GM23338 (cell line): ENCODE measurements at regions not wholly inside any gene's neighbourhood (a gene's known extent, or its start where the extent isn't known, plus 50 kb on each side); places are given as distances from the start of the nearest gene placed in this dataset.

Experiments used
- ATAC-seq: fragments of 200-7000 bp; cut with Tn5 transposase; 3 replicates; pipeline ENCODE4 v1.9.1; 2020
- DNase-seq: peaks from one replicate; pipeline ENCODE4 v3.0.0-alpha.2; 2015; ENCODE audit warnings: low spot score
- H2AFZ ChIP-seq: fragments of 200-600 bp; sonication (generic); 2 replicates; pipeline ENCODE4 v1.8.0; 2016; ENCODE audit warnings: antibody characterized with exemption, mild to moderate bottlenecking, moderate library complexity
- H3F3A ChIP-seq: fragments of 200-600 bp; sonication (generic); replicated peaks from 2 replicates; pipeline ENCODE4 v1.8.0; 2017; ENCODE audit warnings: antibody characterized with exemption, mixed run types, low read depth
- H3K27ac ChIP-seq: fragments of 200-600 bp; sonication (generic); 2 replicates; pipeline ENCODE4 v1.6.1; 2016; ENCODE audit warnings: low read depth
- H3K27me3 ChIP-seq: fragments of 200-600 bp; sonication (generic); 2 replicates; pipeline ENCODE4 v1.8.0; 2016; ENCODE audit warnings: mild to moderate bottlenecking, mixed run types, moderate library complexity; ENCODE audit not compliant: insufficient read depth
- H3K36me3 ChIP-seq: fragments of 200-600 bp; sonication (generic); 2 replicates; pipeline ENCODE4 v1.8.0; 2016; ENCODE audit warnings: mild to moderate bottlenecking; ENCODE audit not compliant: insufficient read depth
- H3K4me1 ChIP-seq: fragments of 200-600 bp; sonication (generic); 2 replicates; pipeline ENCODE4 v1.8.0; 2016; ENCODE audit warnings: mild to moderate bottlenecking, moderate library complexity; ENCODE audit not compliant: insufficient read depth
- H3K4me2 ChIP-seq: fragments of 200-600 bp; sonication (generic); 2 replicates; pipeline ENCODE4 v1.7.1; 2017; ENCODE audit warnings: mixed run types
- H3K4me3 ChIP-seq: fragments of 200-600 bp; sonication (generic); 2 replicates; pipeline ENCODE4 v1.6.1; 2016; ENCODE audit warnings: mixed run types
- H3K79me2 ChIP-seq: fragments of 200-600 bp; sonication (generic); replicated peaks from 2 replicates; pipeline ENCODE4 v1.8.0; 2017; ENCODE audit warnings: mild to moderate bottlenecking; ENCODE audit not compliant: insufficient read depth
- H3K9me2 ChIP-seq: fragments of 200-600 bp; sonication (generic); 2 replicates; pipeline ENCODE4 v1.8.0; 2017; ENCODE audit not compliant: insufficient read depth
- H4K20me1 ChIP-seq: fragments of 200-600 bp; sonication (generic); replicated peaks from 2 replicates; pipeline ENCODE4 v1.8.0; 2017; ENCODE audit warnings: mild to moderate bottlenecking; ENCODE audit not compliant: insufficient read depth
- H3K27ac Mint-ChIP-seq: 2 replicates; pipeline ENCODE4 v1.8.0; 2020; ENCODE audit warnings: inconsistent platforms, mild to moderate bottlenecking, moderate library complexity, mixed read lengths
- H3K27me3 Mint-ChIP-seq: 3 replicates; pipeline ENCODE4 v1.8.0; 2022; ENCODE audit warnings: low read depth, mild to moderate bottlenecking, moderate library complexity, mixed read lengths, inconsistent platforms; ENCODE audit not compliant: insufficient read depth, poor library complexity
- H3K36me3 Mint-ChIP-seq: 3 replicates; pipeline ENCODE4 v1.8.0; 2021; ENCODE audit warnings: low read depth, mild to moderate bottlenecking, inconsistent platforms, moderate library complexity, mixed read lengths
- H3K4me1 Mint-ChIP-seq: 3 replicates; pipeline ENCODE4 v1.8.0; 2020; ENCODE audit warnings: mild to moderate bottlenecking, inconsistent platforms, mixed read lengths
- H3K4me3 Mint-ChIP-seq: 3 replicates; pipeline ENCODE4 v1.8.0; 2021; ENCODE audit warnings: moderate library complexity, mild to moderate bottlenecking, inconsistent platforms, mixed read lengths
- H3K9me3 Mint-ChIP-seq: 3 replicates; pipeline ENCODE4 v1.8.0; 2020; ENCODE audit warnings: moderate library complexity, mild to moderate bottlenecking, inconsistent platforms, mixed read lengths
- CREB1 ChIP-seq: fragments of 250-450 bp; sonication (Bioruptor Pico); IDR thresholded peaks from 2 replicates; pipeline ENCODE4 v1.5.0; 2020; ENCODE audit warnings: low read depth, mild to moderate bottlenecking, moderate library complexity
- CTCF ChIP-seq, 2 experiments: fragments of 200-600 bp in 1 of 2; sonication (generic) in 1 of 2; conservative IDR thresholded peaks; 2 replicates each; pipeline versions ENCODE4 v1.5.1 to v1.6.1; 2016 to 2017; ENCODE audit warnings: antibody characterized with exemption in 2 of 2, low read depth in 2 of 2, mild to moderate bottlenecking in 2 of 2, moderate library complexity in 1 of 2
- ETS1 ChIP-seq: IDR thresholded peaks from 2 replicates; pipeline ENCODE4 v1.6.1; 2016; ENCODE audit warnings: antibody characterized with exemption
- EZH2 ChIP-seq: fragments of 200-600 bp; sonication (generic); IDR thresholded peaks from one replicate; pipeline ENCODE4 v1.8.0; 2017; ENCODE audit warnings: antibody characterized with exemption, mild to moderate bottlenecking, low read depth; ENCODE audit not compliant: unreplicated experiment
- EZH2phosphoT487 ChIP-seq: fragments of 200-600 bp; sonication (generic); IDR thresholded peaks from one replicate; pipeline ENCODE4 v1.8.1; 2018; ENCODE audit warnings: antibody characterized with exemption; ENCODE audit not compliant: unreplicated experiment
- JUNB ChIP-seq: IDR thresholded peaks from one replicate; pipeline ENCODE4 v1.6.1; 2016; ENCODE audit warnings: antibody characterized with exemption; ENCODE audit not compliant: unreplicated experiment
- NANOG ChIP-seq: IDR thresholded peaks from 2 replicates; pipeline ENCODE4 v1.6.1; 2016; ENCODE audit warnings: antibody characterized with exemption, borderline replicate concordance
- POLR2AphosphoS5 ChIP-seq: IDR thresholded peaks from 2 replicates; pipeline ENCODE4 v1.6.1; 2016; ENCODE audit warnings: antibody characterized with exemption, low read depth
- REST ChIP-seq: IDR thresholded peaks from one replicate; pipeline ENCODE4 v1.6.1; 2018; ENCODE audit warnings: antibody characterized with exemption; ENCODE audit not compliant: unreplicated experiment
- STAT1 ChIP-seq: IDR thresholded peaks from one replicate; pipeline ENCODE4 v1.6.1; 2016; ENCODE audit warnings: antibody characterized with exemption; ENCODE audit not compliant: unreplicated experiment
- ZNF114 ChIP-seq: fragments of 250-450 bp; sonication (Bioruptor Pico); IDR thresholded peaks from 2 replicates; pipeline ENCODE4 v1.5.0; 2020; ENCODE audit warnings: mild to moderate bottlenecking, moderate library complexity
- ZNF331 ChIP-seq: fragments of 250-450 bp; sonication (Bioruptor Pico); IDR thresholded peaks from 2 replicates; pipeline ENCODE4 v1.5.0; 2020; ENCODE audit warnings: low read depth, mild to moderate bottlenecking, moderate library complexity
- ZNF462 ChIP-seq: fragments of 250-450 bp; sonication (Bioruptor Pico); IDR thresholded peaks from 2 replicates; pipeline ENCODE4 v1.5.0; 2020; ENCODE audit warnings: mild to moderate bottlenecking, moderate library complexity

GRCh38 chr18:64220941-64221340 lies 72.1 kb upstream of the LINC00305 start:
- H3K4me1 ChIP-seq = peaks cover 11% of the 10 kb centered on the region
- no peak for ATAC-seq
- no peak overlapping the region for H3K27ac ChIP-seq
- no peaks in the 10 kb centered on the region for H3K27me3 Mint-ChIP-seq
- H3K4me3 Mint-ChIP-seq = no peak overlapping the region
- H3K9me3 Mint-ChIP-seq = no peaks in the 10 kb centered on the region
- H4K20me1 ChIP-seq = no peaks in the 10 kb centered on the region
- no peak for TF ChIP-seq REST
- no peak for TF ChIP-seq EZH2
- no peak for TF ChIP-seq ETS1
- no peak for TF ChIP-seq STAT1
- no peak for TF ChIP-seq EZH2phosphoT487
- TF ChIP-seq ZNF331 (CRISPR knock-in tag) = no peak
- TF ChIP-seq ZNF114 (CRISPR knock-in tag) = no peak
- no peak for TF ChIP-seq POLR2AphosphoS5
- TF ChIP-seq CREB1 (CRISPR knock-in tag) = no peak
- TF ChIP-seq CTCF (conservative IDR thresholded peaks at IDR 0.05; ENCODE audit: low read depth in 2 of 2) = no peak
- no peak for TF ChIP-seq NANOG
- TF ChIP-seq ZNF462 (CRISPR knock-in tag) = no peak
- no peak for TF ChIP-seq JUNB
- H3F3A ChIP-seq = no peaks in the 10 kb centered on the region
- peak overlapping the region; percentile 70; the same call in 1 of the 2 replicates for H2AFZ ChIP-seq
- H3K4me1 Mint-ChIP-seq = peaks cover 8% of the 10 kb centered on the region; the same call in 2 of the 3 replicates
- H3K27ac Mint-ChIP-seq = 0 out of 2 replicates have a peak overlapping the region, but pooled peaks have one; percentile 41
- DNase-seq = no peak
- no peaks in the 10 kb centered on the region for H3K36me3 ChIP-seq
- H3K9me2 ChIP-seq = no peaks in the 10 kb centered on the region
- no peaks in the 10 kb centered on the region for H3K27me3 ChIP-seq
- H3K4me2 ChIP-seq = no peak overlapping the region
- no peak overlapping the region for H3K4me3 ChIP-seq
- no peaks in the 10 kb centered on the region for H3K36me3 Mint-ChIP-seq
- no peaks in the 10 kb centered on the region for H3K79me2 ChIP-seq
